Mesothelial cell of epicardium (in vitro differentiated cells): ENCODE measurements at regions not wholly inside any gene's neighbourhood (a gene's known extent, or its start where the extent isn't known, plus 50 kb on each side); places are given as distances from the start of the nearest gene placed in this dataset.

Source experiments
- DNase-seq, 2 experiments: peaks; one replicate each; pipeline ENCODE4 v3.0.0; 2021; ENCODE audit warnings: low spot score in 2 of 2; ENCODE audit not compliant: unreplicated experiment in 2 of 2
- H3K27ac Mint-ChIP-seq: 2 replicates; pipeline ENCODE4 v1.8.0; 2021; ENCODE audit warnings: mixed read lengths
- H3K27me3 Mint-ChIP-seq: 2 replicates; pipeline ENCODE4 v1.8.0; 2021; ENCODE audit warnings: low read depth, mixed read lengths
- H3K36me3 Mint-ChIP-seq: 2 replicates; pipeline ENCODE4 v1.8.0; 2021; ENCODE audit warnings: mixed read lengths
- H3K4me1 Mint-ChIP-seq: 2 replicates; pipeline ENCODE4 v1.8.0; 2021; ENCODE audit warnings: mixed read lengths
- H3K4me3 Mint-ChIP-seq: 2 replicates; pipeline ENCODE4 v1.8.0; 2021; ENCODE audit warnings: mild to moderate bottlenecking, moderate library complexity, mixed read lengths
- H3K9me3 Mint-ChIP-seq: 2 replicates; pipeline ENCODE4 v1.8.0; 2021; ENCODE audit warnings: mixed read lengths
- CTCF ChIP-seq: fragments of 200-600 bp; sonication (generic); IDR thresholded peaks from one replicate; pipeline ENCODE4 v1.5.0; 2021; ENCODE audit warnings: antibody characterized with exemption; ENCODE audit not compliant: unreplicated experiment

GRCh38 chr9:87195306-87195705, 248.0 kb upstream of the GAS1 start:
- peaks cover 36% of the 10 kb centered on the region for H3K4me1 Mint-ChIP-seq
- no peaks in the 10 kb centered on the region for H3K9me3 Mint-ChIP-seq
- no peak overlapping the region for H3K27ac Mint-ChIP-seq

DNA sequence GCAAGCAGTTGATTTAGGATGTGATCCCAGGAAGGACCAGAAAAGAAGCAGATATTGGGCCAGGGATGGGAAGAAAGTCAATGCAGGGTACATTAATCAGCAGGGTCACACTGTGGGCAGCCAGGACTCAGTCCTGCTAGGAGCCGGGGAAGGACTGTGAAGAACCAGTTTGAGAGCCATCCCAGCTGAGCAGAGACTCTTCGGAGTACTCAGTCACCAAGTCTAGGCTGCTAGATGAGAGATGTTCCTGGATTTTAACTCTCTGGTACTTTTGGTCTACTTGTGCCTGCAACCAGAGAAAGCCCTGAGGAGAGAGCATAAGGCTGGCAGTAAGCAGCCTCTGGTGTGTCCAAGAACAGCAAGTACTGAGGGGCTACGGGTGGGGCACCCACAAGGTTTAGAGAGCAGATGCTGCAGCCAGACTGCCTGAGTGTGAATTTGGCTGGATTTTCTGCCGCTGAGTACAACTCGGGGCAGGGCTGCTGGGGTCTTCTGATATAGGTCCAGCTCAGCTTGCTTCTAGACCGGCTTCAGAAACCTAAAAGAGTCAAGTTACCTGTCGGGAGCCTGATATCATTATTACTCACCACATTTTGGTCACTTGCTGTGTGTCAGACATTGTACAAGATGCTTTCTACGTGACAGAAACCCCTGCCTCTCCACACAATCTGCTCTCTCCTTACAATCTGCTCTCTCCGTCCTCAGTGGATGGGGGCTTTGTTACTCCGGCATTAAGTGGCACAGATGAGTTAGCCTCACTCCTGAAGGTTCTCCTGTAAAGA, 250.2 kb upstream of the GAS1 start:
- H3K36me3 Mint-ChIP-seq: no peaks in the 10 kb centered on the region
- H3K4me3 Mint-ChIP-seq: no peak overlapping the region
- H3K27me3 Mint-ChIP-seq: peaks cover 5% of the 10 kb centered on the region
- H3K4me1 Mint-ChIP-seq: peaks cover 50% of the 10 kb centered on the region
- H3K9me3 Mint-ChIP-seq: no peaks in the 10 kb centered on the region
- no peak for DNase-seq
- no peak overlapping the region for H3K27ac Mint-ChIP-seq
- TF ChIP-seq CTCF: no peak

More at GRCh38 chr9:87195306-87195705, 248.0 kb upstream of the GAS1 start:
- TF ChIP-seq CTCF: no peak
- no peak overlapping the region for H3K4me3 Mint-ChIP-seq
- peaks cover 5% of the 10 kb centered on the region for H3K27me3 Mint-ChIP-seq
- no peak for DNase-seq
- H3K36me3 Mint-ChIP-seq: no peaks in the 10 kb centered on the region

- H3K27me3 Mint-ChIP-seq: peaks cover 5% of the 10 kb centered on the region
- no peak overlapping the region for H3K27ac Mint-ChIP-seq
- TF ChIP-seq CTCF: no peak
- no peaks in the 10 kb centered on the region for H3K36me3 Mint-ChIP-seq
- H3K9me3 Mint-ChIP-seq: no peaks in the 10 kb centered on the region
- no peak for DNase-seq
- peaks cover 41% of the 10 kb centered on the region for H3K4me1 Mint-ChIP-seq
- no peak overlapping the region for H3K4me3 Mint-ChIP-seq
These were observed 251.4 kb upstream of the GAS1 start for GRCh38 chr9:87198716-87199115.

DNA sequence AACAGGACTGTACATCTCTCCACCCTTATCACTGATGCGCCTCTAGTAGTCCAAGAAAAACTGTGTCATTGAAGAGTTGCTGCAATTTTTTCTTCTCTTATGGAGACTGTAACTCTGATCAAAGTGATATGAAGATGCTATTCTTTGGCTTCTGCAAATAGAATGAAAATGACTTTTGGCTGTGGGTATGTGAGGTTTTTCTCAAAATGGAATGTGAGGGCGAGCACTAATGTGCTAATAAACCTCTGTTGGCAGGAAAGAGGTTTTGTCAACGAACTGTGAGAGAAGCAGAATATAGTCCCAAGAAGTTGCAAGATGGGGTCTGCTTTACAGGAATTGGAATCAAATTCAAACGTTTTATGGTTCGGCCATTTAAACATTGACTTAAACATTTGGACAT, 252.0 kb upstream of the GAS1 start:
- peaks cover 37% of the 10 kb centered on the region for H3K4me1 Mint-ChIP-seq
- peaks cover 5% of the 10 kb centered on the region for H3K27me3 Mint-ChIP-seq

DNA sequence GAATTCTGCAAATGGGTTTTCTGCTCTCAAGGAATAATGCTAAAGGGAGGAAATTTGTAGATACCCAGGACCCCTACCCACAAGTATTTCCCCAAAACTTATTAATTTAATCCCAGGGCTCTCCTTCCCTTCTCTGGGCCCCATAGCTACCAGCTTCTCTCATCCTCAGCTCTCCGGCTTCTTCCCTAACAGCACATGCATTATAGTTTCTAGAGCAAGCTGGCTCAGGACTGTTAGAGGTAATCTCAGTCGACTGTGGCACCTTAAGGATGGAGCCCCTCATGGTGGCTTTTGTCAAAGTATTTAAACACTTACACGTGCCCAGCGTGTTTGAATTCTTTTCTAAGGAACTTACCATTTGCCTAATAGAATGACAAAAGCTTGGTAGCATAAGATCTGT, 252.5 kb upstream of the GAS1 start:
- H3K36me3 Mint-ChIP-seq: no peaks in the 10 kb centered on the region
- H3K4me1 Mint-ChIP-seq: peaks cover 32% of the 10 kb centered on the region
- H3K27me3 Mint-ChIP-seq: peaks cover 5% of the 10 kb centered on the region
- H3K9me3 Mint-ChIP-seq: no peaks in the 10 kb centered on the region
- H3K27ac Mint-ChIP-seq: no peak overlapping the region
- H3K4me3 Mint-ChIP-seq: no peak overlapping the region
- TF ChIP-seq CTCF: no peak
- no peak for DNase-seq

More for the DNA sequence above, 252.0 kb upstream of the GAS1 start:
- no peak for DNase-seq
- Mint-ChIP-seq H3K9me3 (no peaks in the 10 kb centered on the region), H3K4me3 (no peak overlapping the region), H3K36me3 (no peaks in the 10 kb centered on the region), H3K27ac (no peak overlapping the region)
- no peak for TF ChIP-seq CTCF
